ENCODE measurements at regions not wholly inside any gene's neighbourhood (a gene's known extent, or its start where the extent isn't known, plus 50 kb on each side); places are given as distances from the start of the nearest gene placed in this dataset.

DNA sequence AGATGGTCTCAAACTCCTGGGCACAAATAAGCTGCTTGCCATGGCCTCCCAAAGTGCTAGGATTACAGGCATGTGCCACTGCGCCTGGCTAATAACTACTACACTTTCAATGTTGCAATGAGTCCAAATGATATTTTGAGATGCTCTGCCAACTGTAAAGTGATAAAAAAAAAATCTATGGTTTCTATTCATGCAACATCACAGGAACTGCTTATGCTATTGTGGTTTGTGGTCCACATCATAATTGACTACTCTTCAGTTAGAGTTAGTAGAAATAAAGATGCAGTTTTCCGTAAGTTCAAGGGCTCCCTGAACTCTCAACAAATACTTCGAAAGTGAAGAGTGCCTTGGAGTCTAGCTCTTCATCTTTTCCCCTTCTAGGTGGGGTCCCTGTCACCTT is 239.4 kb downstream of the C12orf75 start:
- intact Hi-C loops (cut with micrococcal nuclease): no loop called here
- no peaks in the 10 kb centered on the region for H3K9me3 ChIP-seq (replicated peaks)
- no peak for DNase-seq
- no peak overlapping the region for H3K27ac ChIP-seq (replicated peaks)
- H3K27me3 ChIP-seq (ENCODE audit: low read depth): no peaks in the 10 kb centered on the region
- no peaks in the 10 kb centered on the region for H3K36me3 ChIP-seq
- H3K4me1 ChIP-seq: peaks cover 12% of the 10 kb centered on the region
- TF ChIP-seq, protein P1, sequence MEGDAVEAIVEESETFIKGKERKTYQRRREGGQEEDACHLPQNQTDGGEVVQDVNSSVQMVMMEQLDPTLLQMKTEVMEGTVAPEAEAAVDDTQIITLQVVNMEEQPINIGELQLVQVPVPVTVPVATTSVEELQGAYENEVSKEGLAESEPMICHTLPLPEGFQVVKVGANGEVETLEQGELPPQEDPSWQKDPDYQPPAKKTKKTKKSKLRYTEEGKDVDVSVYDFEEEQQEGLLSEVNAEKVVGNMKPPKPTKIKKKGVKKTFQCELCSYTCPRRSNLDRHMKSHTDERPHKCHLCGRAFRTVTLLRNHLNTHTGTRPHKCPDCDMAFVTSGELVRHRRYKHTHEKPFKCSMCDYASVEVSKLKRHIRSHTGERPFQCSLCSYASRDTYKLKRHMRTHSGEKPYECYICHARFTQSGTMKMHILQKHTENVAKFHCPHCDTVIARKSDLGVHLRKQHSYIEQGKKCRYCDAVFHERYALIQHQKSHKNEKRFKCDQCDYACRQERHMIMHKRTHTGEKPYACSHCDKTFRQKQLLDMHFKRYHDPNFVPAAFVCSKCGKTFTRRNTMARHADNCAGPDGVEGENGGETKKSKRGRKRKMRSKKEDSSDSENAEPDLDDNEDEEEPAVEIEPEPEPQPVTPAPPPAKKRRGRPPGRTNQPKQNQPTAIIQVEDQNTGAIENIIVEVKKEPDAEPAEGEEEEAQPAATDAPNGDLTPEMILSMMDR (IDR thresholded peaks at IDR 0.05; ENCODE audit: borderline replicate concordance): no peak
- H3K4me3 ChIP-seq: no peak overlapping the region

DNA sequence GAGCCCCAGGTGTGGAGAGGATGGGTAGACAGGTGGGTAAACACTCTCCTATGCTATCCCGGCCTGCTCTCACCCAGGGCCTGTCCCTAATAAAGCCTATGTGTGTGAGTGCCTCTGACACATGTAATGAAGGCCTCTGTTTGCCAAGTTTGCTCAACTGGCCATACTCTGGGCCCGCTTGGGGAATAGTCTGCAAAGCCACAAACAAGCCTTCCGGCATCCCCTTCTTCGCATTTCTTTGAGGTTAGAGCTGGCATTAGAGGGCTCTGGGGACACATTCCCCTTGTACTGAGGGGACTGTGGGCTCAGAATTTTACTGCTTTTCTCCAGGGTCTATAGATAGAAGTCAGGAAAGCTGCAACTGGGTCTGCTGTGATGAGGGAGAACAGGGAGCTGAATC is 240.5 kb downstream of the C12orf75 start:
- Histone ChIP-seq H3K36me3 (no peaks in the 10 kb centered on the region), H3K27ac (replicated peaks) (no peak overlapping the region), H3K9me3 (replicated peaks) (no peaks in the 10 kb centered on the region), H3K27me3 (ENCODE audit: low read depth) (no peaks in the 10 kb centered on the region), H3K4me3 (no peak overlapping the region), H3K4me1 (peaks cover 16% of the 10 kb centered on the region)
- TF ChIP-seq, protein P1 (IDR thresholded peaks at IDR 0.05; ENCODE audit: borderline replicate concordance): no peak
- no peak for DNase-seq
- intact Hi-C loops (cut with micrococcal nuclease): no loop called here

DNA sequence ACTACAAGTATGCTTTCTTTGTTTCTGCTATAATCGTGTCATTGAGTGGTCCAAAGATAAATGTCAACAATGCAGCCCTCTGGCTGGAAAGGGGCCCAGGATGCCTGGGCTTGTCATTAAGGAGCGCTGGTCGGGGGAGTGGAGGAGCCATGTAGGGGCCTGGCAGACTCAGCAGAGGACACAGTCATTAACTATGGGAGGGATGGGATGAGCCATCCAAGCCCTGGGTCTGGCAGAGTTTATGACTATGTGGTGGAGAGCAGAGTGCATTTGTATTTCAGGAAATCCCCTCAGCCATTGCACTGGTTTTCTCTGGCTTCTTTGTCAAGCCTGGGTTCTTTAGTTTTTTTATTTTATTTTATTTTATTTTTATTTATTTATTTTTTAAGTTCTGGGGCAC is 243.1 kb downstream of the C12orf75 start:
- Histone ChIP-seq H3K4me3 (no peak overlapping the region), H3K36me3 (no peaks in the 10 kb centered on the region), H3K9me3 (replicated peaks) (no peaks in the 10 kb centered on the region), H3K27me3 (ENCODE audit: low read depth) (no peaks in the 10 kb centered on the region), H3K27ac (replicated peaks) (no peak overlapping the region), H3K4me1 (peaks cover 16% of the 10 kb centered on the region)
- TF ChIP-seq, protein P1 (IDR thresholded peaks at IDR 0.05; ENCODE audit: borderline replicate concordance): no peak
- intact Hi-C loops (cut with micrococcal nuclease): no loop called here
- no peak for DNase-seq

DNA sequence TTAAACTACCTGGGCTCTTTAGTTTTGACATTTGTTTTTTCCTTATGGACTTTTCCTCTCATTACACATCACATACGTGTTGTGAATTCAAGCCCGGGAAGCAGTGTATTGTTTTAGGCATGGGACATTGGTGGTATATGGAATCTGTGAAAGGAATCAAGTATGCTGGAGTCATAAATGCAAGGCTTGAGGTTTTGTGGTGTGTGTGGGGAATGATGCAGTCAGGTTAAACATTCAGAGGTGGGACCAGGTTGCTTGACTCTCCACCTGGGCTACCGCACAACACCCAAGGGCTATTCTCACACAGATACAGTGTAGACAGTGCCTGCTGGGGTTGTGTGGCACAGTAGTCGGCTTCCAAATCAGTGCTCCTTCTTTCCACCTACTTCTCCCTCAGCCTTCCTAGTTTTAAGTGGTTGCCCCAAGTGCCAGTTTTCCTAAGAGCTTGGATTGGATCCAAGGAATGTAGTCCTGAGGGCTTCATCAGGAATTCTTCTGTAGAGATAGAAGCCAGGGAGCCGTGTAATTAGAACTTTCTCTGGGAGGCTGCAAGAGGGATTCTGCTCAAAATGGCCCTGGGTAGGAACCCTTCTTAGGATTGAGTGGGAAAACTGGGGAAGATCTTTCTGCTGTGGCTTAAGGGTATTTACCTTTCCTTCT is 243.7 kb downstream of the C12orf75 start:
- Histone ChIP-seq H3K36me3 (no peaks in the 10 kb centered on the region), H3K4me1 (peaks cover 16% of the 10 kb centered on the region), H3K4me3 (no peak overlapping the region), H3K9me3 (replicated peaks) (no peaks in the 10 kb centered on the region), H3K27me3 (ENCODE audit: low read depth) (no peaks in the 10 kb centered on the region), H3K27ac (replicated peaks) (no peak overlapping the region)
- TF ChIP-seq, protein P1 (IDR thresholded peaks at IDR 0.05; ENCODE audit: borderline replicate concordance): no peak
- no peak for DNase-seq
- intact Hi-C loops (cut with micrococcal nuclease): no loop called here

DNA sequence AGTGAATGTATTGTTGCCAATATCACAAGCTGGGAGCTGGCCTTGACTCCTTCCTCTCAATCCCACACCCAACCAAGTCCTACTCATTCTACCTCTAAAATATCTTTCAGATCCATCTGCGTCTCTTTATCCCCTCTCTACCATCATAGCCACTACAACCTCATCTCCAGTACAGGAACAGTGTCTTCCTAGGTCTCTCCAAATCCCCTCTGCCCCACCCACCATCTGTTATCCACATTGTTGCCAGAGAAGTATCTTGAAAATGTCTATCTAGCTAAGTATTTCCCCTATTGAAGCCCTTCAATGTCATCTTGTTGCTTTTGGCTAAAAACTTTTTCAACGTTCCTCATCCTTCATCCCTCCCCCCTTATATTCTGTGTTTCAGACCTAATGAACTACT is 244.7 kb downstream of the C12orf75 start:
- TF ChIP-seq, protein P1 (IDR thresholded peaks at IDR 0.05; ENCODE audit: borderline replicate concordance): no peak
- Histone ChIP-seq H3K4me3 (no peak overlapping the region), H3K4me1 (peaks cover 17% of the 10 kb centered on the region), H3K27ac (replicated peaks) (no peak overlapping the region), H3K36me3 (no peaks in the 10 kb centered on the region), H3K9me3 (replicated peaks) (no peaks in the 10 kb centered on the region), H3K27me3 (ENCODE audit: low read depth) (no peaks in the 10 kb centered on the region)
- no peak for DNase-seq
- intact Hi-C loops (cut with micrococcal nuclease): no loop called here
